Osteoblast (primary cell): ENCODE measurements at regions not wholly inside any gene's neighbourhood (a gene's known extent, or its start where the extent isn't known, plus 50 kb on each side); places are given as distances from the start of the nearest gene placed in this dataset.
A peak's percentile ranks its signal among the peaks of the same experiment; 100 is the strongest.
"Not testable (repeated sequence)": the region's sequence is repeated elsewhere in the genome, so short reads cannot be mapped to it uniquely, and the experiment has no call there.

ENCODE experiments used
- DNase-seq: peaks from one replicate; pipeline ENCODE4 v3.0.0; 2011; ENCODE audit warnings: low spot score, mixed read lengths; ENCODE audit not compliant: insufficient read length; ENCODE audit errors: missing footprints
- H2AFZ ChIP-seq: 2 replicates; pipeline ENCODE4 v1.6.0; 2011; ENCODE audit warnings: mild to moderate bottlenecking, low read length
- H3K27ac ChIP-seq: 2 replicates; pipeline ENCODE4 v1.5.1; 2011; ENCODE audit warnings: mild to moderate bottlenecking, low read depth, low read length, moderate library complexity
- H3K27me3 ChIP-seq: 2 replicates; pipeline ENCODE4 v1.6.0; 2012; ENCODE audit warnings: mild to moderate bottlenecking, control low read depth, inconsistent platforms, low read length, moderate library complexity; ENCODE audit not compliant: insufficient read depth
- H3K36me3 ChIP-seq: 2 replicates; pipeline ENCODE4 v1.5.1; 2011; ENCODE audit warnings: mild to moderate bottlenecking, low read length, control low read depth, moderate library complexity; ENCODE audit not compliant: insufficient read depth
- H3K4me1 ChIP-seq: 2 replicates; pipeline ENCODE4 v1.5.1; 2011; ENCODE audit warnings: mild to moderate bottlenecking, low read length, control low read depth, moderate library complexity; ENCODE audit not compliant: insufficient read depth
- H3K4me2 ChIP-seq: 2 replicates; pipeline ENCODE4 v1.6.0; 2011; ENCODE audit warnings: mild to moderate bottlenecking, low read length; ENCODE audit not compliant: insufficient read depth
- H3K4me3 ChIP-seq: fragments of 200-600 bp; sonication (generic); 3 replicates; pipeline ENCODE4 v1.5.1; 2012; ENCODE audit warnings: mild to moderate bottlenecking, low read length, inconsistent platforms; ENCODE audit not compliant: insufficient read depth
- H3K79me2 ChIP-seq: 2 replicates; pipeline ENCODE4 v1.6.0; 2012; ENCODE audit warnings: mild to moderate bottlenecking, low read length, control low read depth, inconsistent platforms; ENCODE audit not compliant: insufficient read depth
- H3K9me3 ChIP-seq: 2 replicates; pipeline ENCODE4 v1.5.1; 2011; ENCODE audit warnings: low read depth, low read length, control low read depth
- H4K20me1 ChIP-seq: 2 replicates; pipeline ENCODE4 v1.6.0; 2012; ENCODE audit warnings: mild to moderate bottlenecking, low read length, control low read depth; ENCODE audit not compliant: insufficient read depth
- TF ChIP-seq, protein P1 (sequence below): IDR thresholded peaks from 2 replicates; pipeline ENCODE4 v1.5.1; 2011; ENCODE audit warnings: mild to moderate bottlenecking, low read depth, low read length, moderate library complexity; ENCODE audit errors: extremely low read depth

DNA sequence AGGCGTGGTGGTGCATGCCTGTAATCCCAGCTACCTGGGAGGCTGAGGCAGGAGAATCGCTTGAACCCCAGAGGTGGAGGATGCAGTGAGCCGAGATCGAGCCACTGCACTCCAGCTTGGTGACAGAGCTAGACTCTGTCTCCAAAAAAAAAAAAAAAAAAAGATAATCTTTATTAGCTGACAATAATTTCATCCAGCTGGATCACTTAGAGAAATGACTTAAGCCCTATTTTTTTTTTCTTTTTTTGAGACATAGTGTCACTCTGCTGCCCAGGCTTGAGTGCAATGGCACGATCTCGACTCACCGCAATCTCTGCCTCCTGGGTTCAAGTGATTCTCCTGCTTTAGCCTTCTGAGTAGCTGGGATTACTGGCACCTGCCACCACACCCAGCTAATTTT, 51.6 kb upstream of the MAP4K4 start:
- H3K36me3 ChIP-seq, H3K4me2 ChIP-seq, H3K27me3 ChIP-seq, H3K4me3 ChIP-seq, H3K27ac ChIP-seq, DNase-seq, H4K20me1 ChIP-seq, H2AFZ ChIP-seq, H3K4me1 ChIP-seq, H3K79me2 ChIP-seq, H3K9me3 ChIP-seq: not testable (repeated sequence)

DNA sequence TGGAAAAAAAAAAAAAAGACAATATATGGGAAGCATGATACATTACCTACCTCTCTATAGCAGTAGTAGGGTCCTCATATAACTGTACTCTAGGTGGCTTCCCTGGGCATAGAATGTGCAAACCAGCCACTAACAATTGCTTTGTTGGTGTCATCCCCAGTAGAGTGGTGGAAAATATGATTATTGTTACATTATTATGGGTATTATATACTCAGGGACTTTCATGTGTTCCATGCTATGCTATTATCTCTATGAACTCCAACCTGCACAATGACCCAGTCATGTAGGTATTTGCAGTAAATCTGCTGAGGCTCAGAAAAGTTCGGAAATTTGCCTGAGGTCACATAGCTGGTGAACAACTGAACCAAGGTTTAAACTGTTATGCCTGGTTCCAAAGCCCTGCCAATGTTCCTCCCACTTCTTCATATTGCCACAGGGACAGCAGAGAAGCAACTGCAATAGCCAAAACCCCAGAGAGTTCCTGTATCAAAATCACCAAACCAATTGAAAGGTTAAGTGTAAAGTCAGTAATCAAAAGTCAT, 52.6 kb upstream of the MAP4K4 start:
- no peaks in the 10 kb centered on the region for H3K9me3 ChIP-seq

DNA sequence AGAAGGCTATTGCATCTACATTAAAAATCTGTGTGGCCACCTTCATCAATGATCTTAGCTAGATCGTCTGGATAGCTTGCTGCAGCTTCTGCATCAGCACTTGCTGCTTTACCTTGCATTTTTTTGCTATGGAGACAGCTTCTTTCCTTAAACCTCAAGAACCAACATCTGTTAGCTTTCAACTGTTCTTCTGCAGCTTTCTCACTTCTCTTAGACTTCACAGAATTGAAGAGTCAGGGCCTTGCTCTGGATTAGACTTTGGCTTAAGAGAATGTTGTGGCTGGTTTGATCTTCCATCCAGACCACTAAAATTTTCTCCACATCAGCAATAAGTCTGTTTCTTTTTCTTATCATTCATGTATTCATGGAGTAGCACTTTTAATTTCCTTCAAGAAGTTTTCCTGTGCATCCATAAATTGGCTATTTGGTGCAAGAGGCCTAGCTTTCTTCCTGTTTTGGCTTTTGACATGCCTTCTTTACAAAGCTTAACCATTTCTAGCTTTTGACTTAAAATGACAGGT, 54.4 kb upstream of the MAP4K4 start:
- no peaks in the 10 kb centered on the region for H3K36me3 ChIP-seq
- TF ChIP-seq, protein P1, sequence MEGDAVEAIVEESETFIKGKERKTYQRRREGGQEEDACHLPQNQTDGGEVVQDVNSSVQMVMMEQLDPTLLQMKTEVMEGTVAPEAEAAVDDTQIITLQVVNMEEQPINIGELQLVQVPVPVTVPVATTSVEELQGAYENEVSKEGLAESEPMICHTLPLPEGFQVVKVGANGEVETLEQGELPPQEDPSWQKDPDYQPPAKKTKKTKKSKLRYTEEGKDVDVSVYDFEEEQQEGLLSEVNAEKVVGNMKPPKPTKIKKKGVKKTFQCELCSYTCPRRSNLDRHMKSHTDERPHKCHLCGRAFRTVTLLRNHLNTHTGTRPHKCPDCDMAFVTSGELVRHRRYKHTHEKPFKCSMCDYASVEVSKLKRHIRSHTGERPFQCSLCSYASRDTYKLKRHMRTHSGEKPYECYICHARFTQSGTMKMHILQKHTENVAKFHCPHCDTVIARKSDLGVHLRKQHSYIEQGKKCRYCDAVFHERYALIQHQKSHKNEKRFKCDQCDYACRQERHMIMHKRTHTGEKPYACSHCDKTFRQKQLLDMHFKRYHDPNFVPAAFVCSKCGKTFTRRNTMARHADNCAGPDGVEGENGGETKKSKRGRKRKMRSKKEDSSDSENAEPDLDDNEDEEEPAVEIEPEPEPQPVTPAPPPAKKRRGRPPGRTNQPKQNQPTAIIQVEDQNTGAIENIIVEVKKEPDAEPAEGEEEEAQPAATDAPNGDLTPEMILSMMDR, result no peak
- H3K9me3 ChIP-seq, result no peaks in the 10 kb centered on the region
- H3K4me2 ChIP-seq, result no peak overlapping the region
- no peaks in the 10 kb centered on the region for H4K20me1 ChIP-seq
- H3K27me3 ChIP-seq, result no peaks in the 10 kb centered on the region
- no peak for DNase-seq
- no peaks in the 10 kb centered on the region for H3K4me1 ChIP-seq
- no peak overlapping the region for H2AFZ ChIP-seq
- no peaks in the 10 kb centered on the region for H3K79me2 ChIP-seq
- no peak overlapping the region for H3K27ac ChIP-seq
- no peak overlapping the region for H3K4me3 ChIP-seq

More for the DNA sequence above, 52.6 kb upstream of the MAP4K4 start:
- H3K36me3 ChIP-seq, result no peaks in the 10 kb centered on the region
- H3K27ac ChIP-seq, result no peak overlapping the region
- no peak overlapping the region for H2AFZ ChIP-seq
- H3K27me3 ChIP-seq, result no peaks in the 10 kb centered on the region
- no peaks in the 10 kb centered on the region for H4K20me1 ChIP-seq
- no peaks in the 10 kb centered on the region for H3K79me2 ChIP-seq
- TF ChIP-seq, protein P1, result no peak
- peak; percentile 74 for DNase-seq
- H3K4me2 ChIP-seq, result no peak overlapping the region
- no peaks in the 10 kb centered on the region for H3K4me1 ChIP-seq
- no peak overlapping the region for H3K4me3 ChIP-seq

DNA sequence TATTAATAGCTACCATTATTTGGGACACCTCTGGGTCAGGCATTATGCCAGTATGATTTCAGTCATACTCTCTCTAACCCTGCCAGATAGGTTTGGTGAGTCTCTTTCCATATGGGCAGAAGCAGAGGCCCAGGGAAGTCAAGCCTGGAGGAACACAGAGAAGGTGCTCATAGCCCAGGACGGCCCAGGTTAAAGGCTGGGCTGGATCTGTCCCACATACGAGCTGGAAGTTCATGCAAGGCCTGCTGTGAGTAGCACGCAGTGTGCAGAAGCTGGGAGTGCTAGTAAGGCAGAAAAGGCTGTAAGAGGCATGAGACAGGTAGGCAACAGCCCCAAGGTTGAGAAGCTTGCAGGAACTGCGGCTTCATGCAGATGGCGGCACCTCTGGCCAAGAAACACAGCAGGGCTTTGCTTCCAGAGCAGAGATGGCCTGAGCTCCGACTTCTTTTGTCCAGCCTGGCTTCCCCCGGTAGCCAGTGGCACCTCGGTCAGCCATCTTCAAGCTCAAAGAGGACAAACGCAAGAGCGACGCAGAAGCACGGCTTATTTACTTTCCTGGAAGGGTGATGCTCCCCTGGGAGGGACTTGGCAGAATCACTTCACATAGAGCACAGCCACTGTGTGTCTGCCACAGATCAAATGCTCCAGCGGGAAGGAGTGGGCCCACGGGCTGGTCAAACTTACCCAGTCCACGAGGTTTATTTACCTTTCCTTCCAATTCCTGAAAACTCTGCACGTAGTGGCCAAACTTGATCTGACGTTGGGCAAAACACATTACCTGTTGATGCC, 58.5 kb upstream of the MAP4K4 start:
- Histone ChIP-seq H3K9me3 (no peaks in the 10 kb centered on the region), H3K4me2 (no peak overlapping the region), H2AFZ (no peak overlapping the region), H3K79me2 (no peaks in the 10 kb centered on the region), H4K20me1 (no peaks in the 10 kb centered on the region), H3K36me3 (no peaks in the 10 kb centered on the region), H3K4me3 (no peak overlapping the region), H3K27ac (no peak overlapping the region), H3K4me1 (no peaks in the 10 kb centered on the region), H3K27me3 (no peaks in the 10 kb centered on the region)
- peak; percentile 25 for DNase-seq
- TF ChIP-seq, protein P1, result no peak
